Activated T-cell treated with anti-CD3 and anti-CD28 coated beads, Interleukin-2, amount 50 U/mL, for 4 hours (primary cell): ENCODE measurements at regions not wholly inside any gene's neighbourhood (a gene's known extent, or its start where the extent isn't known, plus 50 kb on each side); places are given as distances from the start of the nearest gene placed in this dataset.

Experiments used
- ATAC-seq, 2 donors: fragments of 200-7000 bp; cut with Tn5 transposase; one replicate each; pipeline ENCODE4 v1.10.0; 2021
- DNase-seq: peaks from one replicate; pipeline ENCODE4 v3.0.0-alpha.2; 2020
- H3K27me3 Mint-ChIP-seq: one replicate; pipeline ENCODE4 v1.8.0; 2021; ENCODE audit warnings: low read depth, mixed read lengths
- H3K36me3 Mint-ChIP-seq: one replicate; pipeline ENCODE4 v1.8.0; 2022; ENCODE audit warnings: mixed read lengths; ENCODE audit not compliant: insufficient read depth
- H3K4me1 Mint-ChIP-seq: one replicate; pipeline ENCODE4 v1.8.0; 2021; ENCODE audit warnings: low read depth, mixed read lengths
- H3K4me3 Mint-ChIP-seq: one replicate; pipeline ENCODE4 v1.8.0; 2021; ENCODE audit warnings: mild to moderate bottlenecking, moderate library complexity, mixed read lengths
- H3K9me3 Mint-ChIP-seq: one replicate; pipeline ENCODE4 v1.8.0; 2021; ENCODE audit warnings: mixed read lengths

DNA sequence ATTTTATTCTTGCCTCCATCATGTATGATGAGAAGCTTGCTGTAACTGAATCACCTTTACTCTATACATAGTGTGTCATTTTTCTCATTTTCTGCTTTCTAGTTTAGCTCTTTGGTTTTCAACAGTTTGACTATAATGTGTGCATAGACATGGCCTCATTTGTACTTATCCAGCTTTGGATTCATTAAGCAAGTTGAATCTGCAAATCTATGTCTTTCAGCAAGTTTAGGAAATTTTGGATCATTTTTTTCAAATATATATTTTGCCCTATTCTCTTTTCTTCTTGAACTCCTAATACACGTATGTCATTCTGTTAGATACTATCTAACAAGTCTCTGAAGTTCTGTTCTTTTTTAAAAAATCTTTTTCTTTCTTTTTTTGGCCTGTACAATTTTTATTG lies 57.8 kb downstream of the PRLHR start:
- no peaks in the 10 kb centered on the region for H3K36me3 Mint-ChIP-seq
- no peak overlapping the region for H3K4me3 Mint-ChIP-seq
- peaks cover 26% of the 10 kb centered on the region for H3K27me3 Mint-ChIP-seq
- ATAC-seq (no peak), DNase-seq (no peak)
- H3K4me1 Mint-ChIP-seq: no peaks in the 10 kb centered on the region
- no peaks in the 10 kb centered on the region for H3K9me3 Mint-ChIP-seq

GRCh38 chr10:118534136-118534535 lies 61.3 kb downstream of the PRLHR start:
- Mint-ChIP-seq H3K9me3 (no peaks in the 10 kb centered on the region), H3K4me1 (no peaks in the 10 kb centered on the region), H3K36me3 (no peaks in the 10 kb centered on the region), H3K4me3 (no peak overlapping the region), H3K27me3 (peaks cover 10% of the 10 kb centered on the region)
- ATAC-seq: no peak
- no peak for DNase-seq

- ATAC-seq: no peak
- Mint-ChIP-seq H3K4me3 (no peak overlapping the region), H3K36me3 (no peaks in the 10 kb centered on the region), H3K4me1 (no peaks in the 10 kb centered on the region), H3K27me3 (peaks cover 9% of the 10 kb centered on the region), H3K9me3 (no peaks in the 10 kb centered on the region)
- no peak for DNase-seq
These were observed 64.2 kb downstream of the PRLHR start for GRCh38 chr10:118531105-118531852.

GRCh38 chr10:118528426-118528825 lies 67.0 kb downstream of the PRLHR start:
- ATAC-seq: no peak

GRCh38 chr10:118523775-118524174 lies 71.7 kb downstream of the PRLHR start:
- Mint-ChIP-seq H3K27me3 (peaks cover 30% of the 10 kb centered on the region), H3K36me3 (no peaks in the 10 kb centered on the region), H3K4me3 (no peak overlapping the region), H3K4me1 (no peaks in the 10 kb centered on the region), H3K9me3 (peaks cover under 1% of the 10 kb centered on the region)
- no peak for DNase-seq
- no peak for ATAC-seq

More at GRCh38 chr10:118528426-118528825, 67.0 kb downstream of the PRLHR start:
- Mint-ChIP-seq H3K4me3 (no peak overlapping the region), H3K9me3 (no peaks in the 10 kb centered on the region), H3K4me1 (no peaks in the 10 kb centered on the region), H3K36me3 (no peaks in the 10 kb centered on the region), H3K27me3 (peaks cover 13% of the 10 kb centered on the region)
- no peak for DNase-seq

DNA sequence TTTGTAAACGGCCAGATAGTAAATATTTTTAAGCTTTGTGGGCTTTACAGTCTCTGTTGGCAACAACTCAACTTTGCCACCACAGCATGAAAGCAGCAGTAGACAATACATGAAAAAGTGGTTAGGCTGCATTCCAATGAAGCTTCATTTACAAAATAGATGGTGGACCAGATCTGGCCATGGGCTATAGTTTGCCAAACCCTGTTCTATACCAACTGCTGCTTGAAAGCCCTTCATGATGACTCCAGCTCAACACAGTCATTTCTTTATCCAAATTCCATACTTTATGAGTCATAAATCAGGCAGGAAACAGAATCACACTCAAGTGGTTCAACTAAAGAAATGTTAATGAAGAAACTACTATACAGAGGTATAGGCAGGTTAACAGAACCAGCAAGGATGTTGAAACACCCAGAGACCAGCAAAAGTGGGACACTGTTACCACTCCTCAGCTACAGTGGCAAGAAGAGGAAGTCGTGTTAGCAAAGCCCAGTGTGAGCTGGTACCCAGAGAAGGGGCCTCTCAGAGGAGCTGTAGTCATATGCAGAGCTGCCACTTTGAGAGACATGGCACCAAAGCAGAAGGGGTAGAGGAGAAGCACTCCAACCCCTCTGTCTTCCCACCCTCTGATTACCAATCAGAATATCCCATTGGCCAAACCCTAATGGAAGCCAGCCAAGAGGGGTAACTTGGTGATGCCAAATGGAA lies 72.5 kb downstream of the PRLHR start:
- no peak for DNase-seq
- Mint-ChIP-seq H3K4me3 (no peak overlapping the region), H3K9me3 (peaks cover 4% of the 10 kb centered on the region), H3K4me1 (no peaks in the 10 kb centered on the region), H3K36me3 (no peaks in the 10 kb centered on the region), H3K27me3 (peaks cover 31% of the 10 kb centered on the region)
- no peak for ATAC-seq

- ATAC-seq: no peak
- Mint-ChIP-seq H3K27me3 (peaks cover 28% of the 10 kb centered on the region), H3K4me1 (no peaks in the 10 kb centered on the region), H3K9me3 (peaks cover 6% of the 10 kb centered on the region), H3K36me3 (no peaks in the 10 kb centered on the region), H3K4me3 (no peak overlapping the region)
- no peak for DNase-seq
These were observed 73.9 kb downstream of the PRLHR start for GRCh38 chr10:118521415-118522117.

GRCh38 chr10:118520116-118520742 lies 75.2 kb downstream of the PRLHR start:
- no peaks in the 10 kb centered on the region for H3K4me1 Mint-ChIP-seq
- DNase-seq: no peak
- peaks cover 6% of the 10 kb centered on the region for H3K9me3 Mint-ChIP-seq
- no peaks in the 10 kb centered on the region for H3K36me3 Mint-ChIP-seq
- ATAC-seq: no peak
- H3K4me3 Mint-ChIP-seq: no peak overlapping the region
- H3K27me3 Mint-ChIP-seq: peaks cover 35% of the 10 kb centered on the region

DNA sequence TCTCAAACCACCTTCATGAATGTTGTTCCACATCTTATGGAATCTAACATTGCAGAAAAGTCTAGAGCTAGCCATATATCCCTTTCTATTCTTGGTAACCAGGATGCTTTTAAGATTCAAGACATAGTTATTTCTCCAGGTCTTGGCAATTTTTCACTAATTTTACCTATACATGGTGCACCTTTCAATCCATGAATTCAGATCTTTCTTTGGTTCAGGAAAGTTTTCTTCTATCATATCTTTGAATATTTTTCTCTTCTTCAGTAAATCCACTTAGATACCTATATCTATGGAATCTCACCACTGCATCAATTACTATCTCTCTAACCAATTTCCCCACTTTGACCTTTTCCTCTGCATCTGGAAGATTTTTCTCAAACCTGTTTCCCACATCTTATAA lies 77.4 kb downstream of the PRLHR start:
- Mint-ChIP-seq H3K4me3 (no peak overlapping the region), H3K36me3 (no peaks in the 10 kb centered on the region), H3K27me3 (peaks cover 34% of the 10 kb centered on the region), H3K4me1 (no peaks in the 10 kb centered on the region), H3K9me3 (peaks cover 6% of the 10 kb centered on the region)
- DNase-seq: no peak
- no peak for ATAC-seq

DNA sequence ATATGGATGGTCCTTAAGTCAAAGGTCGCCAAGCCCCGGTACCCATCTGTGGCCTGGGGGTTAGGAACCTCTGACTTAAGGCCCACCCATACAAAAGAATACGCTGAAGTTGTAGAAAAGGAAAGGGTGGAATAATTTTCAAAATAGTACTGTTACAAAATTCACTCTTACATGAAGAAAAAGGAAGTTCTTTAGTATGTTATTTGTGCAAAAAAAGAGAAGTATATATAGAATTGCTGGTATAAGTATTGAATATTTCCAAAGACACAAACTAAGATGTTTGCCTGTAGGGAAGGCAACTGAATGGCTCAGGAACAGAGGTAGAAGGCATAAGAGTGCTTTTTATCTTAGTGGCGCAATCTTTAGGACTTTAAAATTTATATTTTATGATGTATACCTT lies 78.7 kb downstream of the PRLHR start:
- Mint-ChIP-seq H3K9me3 (peaks cover 6% of the 10 kb centered on the region), H3K36me3 (no peaks in the 10 kb centered on the region), H3K4me1 (no peaks in the 10 kb centered on the region), H3K27me3 (peaks cover 27% of the 10 kb centered on the region), H3K4me3 (no peak overlapping the region)
- DNase-seq: no peak
- no peak for ATAC-seq

GRCh38 chr10:118513174-118513573 lies 82.3 kb downstream of the PRLHR start:
- ATAC-seq: no peak
- no peaks in the 10 kb centered on the region for H3K4me1 Mint-ChIP-seq
- peaks cover 10% of the 10 kb centered on the region for H3K27me3 Mint-ChIP-seq
- peaks cover 2% of the 10 kb centered on the region for H3K9me3 Mint-ChIP-seq
- no peak overlapping the region for H3K4me3 Mint-ChIP-seq
- H3K36me3 Mint-ChIP-seq: no peaks in the 10 kb centered on the region
- no peak for DNase-seq

- H3K9me3 Mint-ChIP-seq: no peaks in the 10 kb centered on the region
- H3K4me1 Mint-ChIP-seq: no peaks in the 10 kb centered on the region
- H3K36me3 Mint-ChIP-seq: no peaks in the 10 kb centered on the region
- no peak for DNase-seq
- H3K27me3 Mint-ChIP-seq: peaks cover 10% of the 10 kb centered on the region
- no peak overlapping the region for H3K4me3 Mint-ChIP-seq
- ATAC-seq: no peak
These were observed 83.7 kb downstream of the PRLHR start for GRCh38 chr10:118511711-118512110.

DNA sequence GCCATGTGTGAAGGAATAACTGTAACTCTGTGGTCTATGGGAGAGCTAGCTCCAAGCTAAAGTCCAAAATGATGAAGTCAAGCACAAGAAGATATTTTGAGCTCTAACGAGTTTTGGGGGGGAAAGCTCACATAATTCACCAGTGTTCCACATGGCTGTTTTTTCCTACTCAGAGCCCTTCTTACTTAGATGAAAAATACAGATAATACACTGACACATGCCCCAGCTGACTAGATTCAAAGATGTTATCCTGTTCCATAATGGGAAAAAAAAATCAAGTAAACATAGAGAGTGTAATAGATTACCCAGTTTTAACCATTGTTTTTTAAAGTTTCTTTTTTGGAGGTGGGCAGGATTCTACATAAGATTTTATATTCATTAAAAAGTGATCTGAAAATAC lies 86.6 kb downstream of the PRLHR start:
- H3K4me1 Mint-ChIP-seq: no peaks in the 10 kb centered on the region
- DNase-seq (no peak), ATAC-seq (no peak)
- no peak overlapping the region for H3K4me3 Mint-ChIP-seq
- H3K27me3 Mint-ChIP-seq: peaks cover 3% of the 10 kb centered on the region
- no peaks in the 10 kb centered on the region for H3K9me3 Mint-ChIP-seq
- no peaks in the 10 kb centered on the region for H3K36me3 Mint-ChIP-seq

- no peaks in the 10 kb centered on the region for H3K9me3 Mint-ChIP-seq
- H3K4me1 Mint-ChIP-seq: no peaks in the 10 kb centered on the region
- no peak for ATAC-seq
- no peak for DNase-seq
- H3K27me3 Mint-ChIP-seq: peaks cover under 1% of the 10 kb centered on the region
- H3K36me3 Mint-ChIP-seq: no peaks in the 10 kb centered on the region
- H3K4me3 Mint-ChIP-seq: no peak overlapping the region
These were observed 87.1 kb downstream of the PRLHR start for GRCh38 chr10:118508355-118508754.
